ENCODE measurements at regions not wholly inside any gene's neighbourhood (a gene's known extent, or its start where the extent isn't known, plus 50 kb on each side); places are given as distances from the start of the nearest gene placed in this dataset.

DNA sequence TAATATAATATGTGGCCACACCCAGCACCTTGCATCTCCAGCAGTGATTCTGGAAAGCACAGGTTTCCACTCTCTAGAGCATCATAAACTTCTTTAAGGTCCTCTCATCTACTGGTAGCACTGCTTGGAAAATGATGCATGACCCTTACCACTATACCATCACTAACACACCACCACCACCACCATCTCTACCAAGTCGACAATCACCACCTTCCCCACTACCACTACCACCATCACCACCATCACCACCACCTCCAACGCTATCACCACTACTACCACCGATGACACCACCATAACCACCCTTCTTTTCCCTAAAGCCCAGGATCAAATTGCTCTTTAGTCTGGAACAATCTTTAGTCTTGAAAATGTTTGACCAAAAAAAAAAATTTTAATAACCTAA, 390.4 kb downstream of the SUCLA2 start:
- TF ChIP-seq, protein P1, sequence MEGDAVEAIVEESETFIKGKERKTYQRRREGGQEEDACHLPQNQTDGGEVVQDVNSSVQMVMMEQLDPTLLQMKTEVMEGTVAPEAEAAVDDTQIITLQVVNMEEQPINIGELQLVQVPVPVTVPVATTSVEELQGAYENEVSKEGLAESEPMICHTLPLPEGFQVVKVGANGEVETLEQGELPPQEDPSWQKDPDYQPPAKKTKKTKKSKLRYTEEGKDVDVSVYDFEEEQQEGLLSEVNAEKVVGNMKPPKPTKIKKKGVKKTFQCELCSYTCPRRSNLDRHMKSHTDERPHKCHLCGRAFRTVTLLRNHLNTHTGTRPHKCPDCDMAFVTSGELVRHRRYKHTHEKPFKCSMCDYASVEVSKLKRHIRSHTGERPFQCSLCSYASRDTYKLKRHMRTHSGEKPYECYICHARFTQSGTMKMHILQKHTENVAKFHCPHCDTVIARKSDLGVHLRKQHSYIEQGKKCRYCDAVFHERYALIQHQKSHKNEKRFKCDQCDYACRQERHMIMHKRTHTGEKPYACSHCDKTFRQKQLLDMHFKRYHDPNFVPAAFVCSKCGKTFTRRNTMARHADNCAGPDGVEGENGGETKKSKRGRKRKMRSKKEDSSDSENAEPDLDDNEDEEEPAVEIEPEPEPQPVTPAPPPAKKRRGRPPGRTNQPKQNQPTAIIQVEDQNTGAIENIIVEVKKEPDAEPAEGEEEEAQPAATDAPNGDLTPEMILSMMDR (IDR thresholded peaks at IDR 0.05): no peak
- TF ChIP-seq POLR2A (IDR thresholded peaks at IDR 0.05): no peak
